HUES48 (cell line): ENCODE measurements at regions not wholly inside any gene's neighbourhood (a gene's known extent, or its start where the extent isn't known, plus 50 kb on each side); places are given as distances from the start of the nearest gene placed in this dataset.

ENCODE experiments used
- H3K27ac ChIP-seq: one replicate; pipeline ENCODE4 v1.7.0; 2013; ENCODE audit warnings: low read depth, low read length, inconsistent platforms
- H3K27me3 ChIP-seq: 2 replicates; pipeline ENCODE4 v1.6.1; 2013; ENCODE audit warnings: mild to moderate bottlenecking, low read length; ENCODE audit not compliant: control insufficient read depth, insufficient read depth
- H3K36me3 ChIP-seq: 2 replicates; pipeline ENCODE4 v1.6.1; 2013; ENCODE audit warnings: low read length; ENCODE audit not compliant: control insufficient read depth, insufficient read depth
- H3K4me1 ChIP-seq: 2 replicates; pipeline ENCODE4 v1.6.1; 2013; ENCODE audit warnings: mild to moderate bottlenecking, low read length; ENCODE audit not compliant: control insufficient read depth, insufficient read depth
- H3K4me3 ChIP-seq: 2 replicates; pipeline ENCODE4 v1.5.1; 2013; ENCODE audit warnings: mild to moderate bottlenecking, low read depth, low read length
- H3K9ac ChIP-seq: 2 replicates; pipeline ENCODE4 v1.6.1; 2013; ENCODE audit warnings: mild to moderate bottlenecking, low read depth, low read length, moderate library complexity
- H3K9me3 ChIP-seq: 2 replicates; pipeline ENCODE4 v1.6.1; 2013; ENCODE audit warnings: low read length; ENCODE audit not compliant: control insufficient read depth, insufficient read depth

- no peak overlapping the region for H3K4me3 ChIP-seq
- no peaks in the 10 kb centered on the region for H3K36me3 ChIP-seq
- no peak overlapping the region for H3K9ac ChIP-seq
- H3K27ac ChIP-seq: no peak overlapping the region
- no peaks in the 10 kb centered on the region for H3K4me1 ChIP-seq
- H3K9me3 ChIP-seq: no peaks in the 10 kb centered on the region
- no peaks in the 10 kb centered on the region for H3K27me3 ChIP-seq
Observed at GRCh38 chr16:63311313-63311712, 1275.1 kb upstream of the CDH8 start.

- Histone ChIP-seq H3K27ac (no peak overlapping the region), H3K4me3 (no peak overlapping the region), H3K9ac (no peak overlapping the region), H3K9me3 (no peaks in the 10 kb centered on the region), H3K27me3 (no peaks in the 10 kb centered on the region), H3K4me1 (peaks cover 40% of the 10 kb centered on the region), H3K36me3 (no peaks in the 10 kb centered on the region)
Observed at GRCh38 chr16:63302811-63303210, 1266.6 kb upstream of the CDH8 start.

GRCh38 chr16:63301349-63301748 lies 1265.1 kb upstream of the CDH8 start:
- Histone ChIP-seq H3K4me1 (peaks cover 40% of the 10 kb centered on the region), H3K9me3 (no peaks in the 10 kb centered on the region), H3K4me3 (no peak overlapping the region), H3K36me3 (no peaks in the 10 kb centered on the region), H3K27me3 (no peaks in the 10 kb centered on the region), H3K27ac (no peak overlapping the region), H3K9ac (no peak overlapping the region)

- Histone ChIP-seq H3K4me1 (peaks cover 21% of the 10 kb centered on the region), H3K27ac (no peak overlapping the region), H3K9me3 (no peaks in the 10 kb centered on the region), H3K4me3 (no peak overlapping the region), H3K36me3 (no peaks in the 10 kb centered on the region), H3K9ac (no peak overlapping the region), H3K27me3 (no peaks in the 10 kb centered on the region)
Observed at GRCh38 chr16:63298993-63299392, 1262.8 kb upstream of the CDH8 start.

- no peak overlapping the region for H3K9ac ChIP-seq
- no peaks in the 10 kb centered on the region for H3K4me1 ChIP-seq
- no peak overlapping the region for H3K4me3 ChIP-seq
- no peak overlapping the region for H3K27ac ChIP-seq
- H3K27me3 ChIP-seq: no peaks in the 10 kb centered on the region
- H3K9me3 ChIP-seq: no peaks in the 10 kb centered on the region
- no peaks in the 10 kb centered on the region for H3K36me3 ChIP-seq
Observed at GRCh38 chr16:63292036-63292435, 1255.8 kb upstream of the CDH8 start.

- no peak overlapping the region for H3K4me3 ChIP-seq
- H3K36me3 ChIP-seq: no peaks in the 10 kb centered on the region
Observed at GRCh38 chr16:63289834-63290460, 1253.7 kb upstream of the CDH8 start.

GRCh38 chr16:63287401-63287800 lies 1251.2 kb upstream of the CDH8 start:
- Histone ChIP-seq H3K27ac (no peak overlapping the region), H3K4me3 (no peak overlapping the region), H3K9me3 (no peaks in the 10 kb centered on the region), H3K9ac (no peak overlapping the region), H3K36me3 (no peaks in the 10 kb centered on the region), H3K27me3 (no peaks in the 10 kb centered on the region), H3K4me1 (no peaks in the 10 kb centered on the region)

More at GRCh38 chr16:63289834-63290460, 1253.7 kb upstream of the CDH8 start:
- no peaks in the 10 kb centered on the region for H3K9me3 ChIP-seq
- no peaks in the 10 kb centered on the region for H3K27me3 ChIP-seq
- no peaks in the 10 kb centered on the region for H3K4me1 ChIP-seq
- no peak overlapping the region for H3K9ac ChIP-seq
- H3K27ac ChIP-seq: no peak overlapping the region

GRCh38 chr16:63283721-63284120 lies 1247.5 kb upstream of the CDH8 start:
- no peak overlapping the region for H3K9ac ChIP-seq
- no peaks in the 10 kb centered on the region for H3K4me1 ChIP-seq
- no peaks in the 10 kb centered on the region for H3K9me3 ChIP-seq
- no peaks in the 10 kb centered on the region for H3K27me3 ChIP-seq
- H3K4me3 ChIP-seq: no peak overlapping the region
- no peaks in the 10 kb centered on the region for H3K36me3 ChIP-seq
- H3K27ac ChIP-seq: no peak overlapping the region

GRCh38 chr16:63244631-63245030 lies 1208.4 kb upstream of the CDH8 start:
- Histone ChIP-seq H3K9me3 (no peaks in the 10 kb centered on the region; the same call in 1 of the 2 replicates), H3K27ac (no peak overlapping the region), H3K9ac (no peak overlapping the region), H3K27me3 (no peaks in the 10 kb centered on the region), H3K36me3 (no peaks in the 10 kb centered on the region), H3K4me1 (peaks cover under 1% of the 10 kb centered on the region; the same call in 1 of the 2 replicates), H3K4me3 (no peak overlapping the region)

- no peaks in the 10 kb centered on the region for H3K9me3 ChIP-seq
- no peaks in the 10 kb centered on the region for H3K27me3 ChIP-seq
- no peak overlapping the region for H3K9ac ChIP-seq
- no peak overlapping the region for H3K4me3 ChIP-seq
- peaks cover 11% of the 10 kb centered on the region for H3K4me1 ChIP-seq
- no peak overlapping the region for H3K27ac ChIP-seq
- no peaks in the 10 kb centered on the region for H3K36me3 ChIP-seq
Observed at GRCh38 chr16:63241497-63242028, 1205.3 kb upstream of the CDH8 start.

- Histone ChIP-seq H3K36me3 (no peaks in the 10 kb centered on the region), H3K9ac (no peak overlapping the region), H3K4me1 (peaks cover 11% of the 10 kb centered on the region), H3K27me3 (no peaks in the 10 kb centered on the region), H3K4me3 (no peak overlapping the region), H3K27ac (peak overlapping the region; percentile 63), H3K9me3 (no peaks in the 10 kb centered on the region)
Observed at GRCh38 chr16:63239065-63239570, 1202.9 kb upstream of the CDH8 start.
